Head of caudate nucleus (tissue), 42 donors: ENCODE measurements at regions not wholly inside any gene's neighbourhood (a gene's known extent, or its start where the extent isn't known, plus 50 kb on each side); places are given as distances from the start of the nearest gene placed in this dataset.
"Not testable (repeated sequence)": the region's sequence is repeated elsewhere in the genome, so short reads cannot be mapped to it uniquely, and the experiment has no call there.

Source experiments
- DNase-seq, 42 donors: peaks; one replicate each; pipeline versions ENCODE4 v3.0.0 to v3.0.0-alpha.2; 2020 to 2021; ENCODE audit warnings: mixed read lengths in 7 of 42
- intact Hi-C: fragments of 100-400 bp; cut with DNase I; formaldehyde crosslinking; loops from one replicate; pipeline ENCODE4 v1.15.0; 2022

- DNase-seq, result no peak
- intact Hi-C loops, result no loop called here
Measured at GRCh38 chr20:29687438-29687837, 1570.0 kb upstream of the DEFB115 start.

- intact Hi-C loops, result no loop called here
- peak in 16 of 42 donors; percentile 4 to 70 (median 34) for DNase-seq
Measured at GRCh38 chr20:29689411-29690225, 1567.8 kb upstream of the DEFB115 start.

- DNase-seq, result no peak
- intact Hi-C loops, result no loop called here
Measured at GRCh38 chr20:29690274-29690673, 1567.2 kb upstream of the DEFB115 start.

GRCh38 chr20:29740601-29740950 is 1516.9 kb upstream of the DEFB115 start:
- intact Hi-C loops, result no loop called here
- no peak for DNase-seq

GRCh38 chr20:29740951-29741593 is 1516.4 kb upstream of the DEFB115 start:
- DNase-seq, result no peak
- intact Hi-C loops, result no loop called here

- no peak for DNase-seq
- intact Hi-C loops, result no loop called here
Measured at GRCh38 chr20:29741594-29741893, 1515.9 kb upstream of the DEFB115 start.

GRCh38 chr20:29741894-29742698 is 1515.4 kb upstream of the DEFB115 start:
- intact Hi-C loops, result no loop called here

GRCh38 chr20:29742699-29743100 is 1514.8 kb upstream of the DEFB115 start:
- DNase-seq, result no peak

More at GRCh38 chr20:29741894-29742698, 1515.4 kb upstream of the DEFB115 start:
- no peak for DNase-seq

GRCh38 chr20:29743101-29743931 is 1514.1 kb upstream of the DEFB115 start:
- intact Hi-C loops, result no loop called here
- no peak for DNase-seq

More at GRCh38 chr20:29742699-29743100, 1514.8 kb upstream of the DEFB115 start:
- intact Hi-C loops, result no loop called here

GRCh38 chr20:29744071-29744470 is 1513.4 kb upstream of the DEFB115 start:
- DNase-seq, result no peak
- intact Hi-C loops, result no loop called here

GRCh38 chr20:29745534-29746245 is 1511.8 kb upstream of the DEFB115 start:
- DNase-seq, intact Hi-C loops: not testable (repeated sequence)

- intact Hi-C loops, result no loop called here
- DNase-seq, result no peak
Measured at GRCh38 chr20:29750268-29750899, 1507.1 kb upstream of the DEFB115 start.

- DNase-seq, intact Hi-C loops: not testable (repeated sequence)
Measured at GRCh38 chr20:29752644-29753425, 1504.6 kb upstream of the DEFB115 start.

- intact Hi-C loops, result not testable (repeated sequence)
Measured at GRCh38 chr20:29753426-29753746, 1504.1 kb upstream of the DEFB115 start.

GRCh38 chr20:29753879-29754278 is 1503.6 kb upstream of the DEFB115 start:
- DNase-seq, intact Hi-C loops: not testable (repeated sequence)

More at GRCh38 chr20:29753426-29753746, 1504.1 kb upstream of the DEFB115 start:
- DNase-seq, result not testable (repeated sequence)

GRCh38 chr20:29755854-29756498 is 1501.5 kb upstream of the DEFB115 start:
- intact Hi-C loops, result not testable (repeated sequence)

GRCh38 chr20:29756664-29757063 is 1500.8 kb upstream of the DEFB115 start:
- DNase-seq, result no peak
- intact Hi-C loops, result no loop called here

More at GRCh38 chr20:29755854-29756498, 1501.5 kb upstream of the DEFB115 start:
- DNase-seq, result not testable (repeated sequence)
